Pancreas (tissue), 10 donors: ENCODE measurements at regions not wholly inside any gene's neighbourhood (a gene's known extent, or its start where the extent isn't known, plus 50 kb on each side); places are given as distances from the start of the nearest gene placed in this dataset.

Experiments
- ATAC-seq, 4 donors: fragments of 200-7000 bp; cut with Tn5 transposase; one replicate each; pipeline versions ENCODE4 v1.8.0 to v1.9.1; 2020; ENCODE audit warnings: mild to moderate bottlenecking in 4 of 4, moderate library complexity in 4 of 4
- DNase-seq, 6 donors: peaks; one replicate each; pipeline ENCODE4 v3.0.0-alpha.2; 2020
- FAIRE-seq: peaks from 2 replicates; lab custom pipeline; 2012; peaks lifted over from hg19 to GRCh38; lab: Jason Lieb, UNC
- H3K27ac ChIP-seq, 4 donors: fragments of 200-600 bp; sonication (generic); 1 replicate in 3 of 4; 2 replicates in 1 of 4; pipeline versions ENCODE4 v1.5.0 to v1.8.0; 2020
- H3K27me3 ChIP-seq, 4 donors: fragments of 200-600 bp; one replicate each; pipeline ENCODE4 v1.8.0; 2021
- H3K36me3 ChIP-seq, 3 donors: fragments of 200-600 bp; sonication (generic) in 1 of 3; one replicate each; pipeline versions ENCODE4 v1.5.0 to v1.8.0; 2020 to 2021
- H3K4me1 ChIP-seq, 3 donors: fragments of 200-600 bp; one replicate each; pipeline ENCODE4 v1.8.0; 2021
- H3K4me3 ChIP-seq, 4 donors: fragments of 200-600 bp; sonication (generic) in 2 of 4; one replicate each; pipeline versions ENCODE4 v1.5.0 to v1.8.0; 2020 to 2021
- H3K9me3 ChIP-seq, 4 donors: fragments of 200-600 bp; one replicate each; pipeline ENCODE4 v1.8.0; 2021
- CTCF ChIP-seq, 4 donors: fragments of 200-600 bp; sonication (generic) in 3 of 4; IDR thresholded peaks; one replicate each; pipeline versions ENCODE4 v1.5.0 to v1.8.0; 2021; ENCODE audit warnings: antibody characterized with exemption in 4 of 4
- WGBS, 2 donors: extraction: QIAGEN DNeasy Blood & Tissue Kit; methylation state at CpG; one replicate each; pipeline ENCODE4 v1.1.7; 2013; 5-methylcytosine and 5-hydroxymethylcytosine counted together
- intact Hi-C, 3 donors: fragments of 100-400 bp; cut with DNase I; formaldehyde crosslinking; loops; one replicate each; pipeline versions ENCODE4 v1.11.1 to v1.14.2; 2022
- donor health status: healthy with polysubstance abuse.
- donor health status: DM: no; HTN: no; CAD: no; lungs with moderate emphysema.
- donor health status: DM: no; HTN: no; CAD: no.
- donor health status: control.
- donor health status: control.
- donor health status: Bipolar disorder and iron deficiency.
- donor health status: DM: yes; HTN: yes; CAD: no.
- donor health status: DM: no; HTN: no; CAD: no.
- donor health status: DM: no; HTN: no; CAD: no.
- donor health status: DM: yes; HTN: yes; CAD: no.

DNA sequence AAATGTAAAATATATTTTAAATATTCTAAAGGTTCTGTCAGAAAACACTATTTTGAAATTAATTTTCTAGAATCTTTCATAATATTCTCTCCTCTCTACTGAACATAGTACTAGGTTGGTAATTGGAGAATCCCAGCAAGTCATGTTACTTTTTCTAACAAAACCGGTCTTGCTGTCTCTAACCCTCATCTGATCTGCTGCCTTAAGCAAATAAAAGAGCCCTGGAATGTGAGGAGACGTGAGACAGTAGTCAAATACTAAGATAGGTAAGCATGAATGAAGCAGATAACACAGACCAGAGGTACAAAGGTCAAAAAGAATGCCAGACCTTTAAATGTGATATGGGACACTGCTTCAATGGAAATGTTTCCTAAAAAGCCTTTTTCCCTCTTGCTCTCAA is 462.4 kb upstream of the NUPR2 start:
- TF ChIP-seq CTCF (IDR thresholded peaks at IDR 0.05), result no peak
- 22 to 23% methylated on average over 2 of the region's 2 CpGs for WGBS, 2 donors
- no peak for FAIRE-seq
- Histone ChIP-seq H3K27me3 (no peaks in the 10 kb centered on the region), H3K4me1 (no peaks in the 10 kb centered on the region), H3K9me3 (no peaks in the 10 kb centered on the region), H3K4me3 (no peak overlapping the region), H3K27ac (no peak overlapping the region), H3K36me3 (no peaks in the 10 kb centered on the region)
- intact Hi-C loops, result no loop called here
- DNase-seq, result no peak
- no peak for ATAC-seq

- DNase-seq (no peak), ATAC-seq (no peak), FAIRE-seq (no peak)
- intact Hi-C loops, result no loop called here
- no peak overlapping the region for H3K4me3 ChIP-seq
- no peak overlapping the region for H3K27ac ChIP-seq
- H3K4me1 ChIP-seq, result no peaks in the 10 kb centered on the region
- H3K9me3 ChIP-seq, result no peaks in the 10 kb centered on the region
- no peaks in the 10 kb centered on the region for H3K27me3 ChIP-seq
- 50 to 55% methylated on average over 1 of the region's 1 CpG for WGBS, 2 donors
- no peaks in the 10 kb centered on the region for H3K36me3 ChIP-seq
- TF ChIP-seq CTCF (IDR thresholded peaks at IDR 0.05), result no peak
Measured at GRCh38 chr7:56570968-56571367, 454.8 kb upstream of the NUPR2 start.

DNA sequence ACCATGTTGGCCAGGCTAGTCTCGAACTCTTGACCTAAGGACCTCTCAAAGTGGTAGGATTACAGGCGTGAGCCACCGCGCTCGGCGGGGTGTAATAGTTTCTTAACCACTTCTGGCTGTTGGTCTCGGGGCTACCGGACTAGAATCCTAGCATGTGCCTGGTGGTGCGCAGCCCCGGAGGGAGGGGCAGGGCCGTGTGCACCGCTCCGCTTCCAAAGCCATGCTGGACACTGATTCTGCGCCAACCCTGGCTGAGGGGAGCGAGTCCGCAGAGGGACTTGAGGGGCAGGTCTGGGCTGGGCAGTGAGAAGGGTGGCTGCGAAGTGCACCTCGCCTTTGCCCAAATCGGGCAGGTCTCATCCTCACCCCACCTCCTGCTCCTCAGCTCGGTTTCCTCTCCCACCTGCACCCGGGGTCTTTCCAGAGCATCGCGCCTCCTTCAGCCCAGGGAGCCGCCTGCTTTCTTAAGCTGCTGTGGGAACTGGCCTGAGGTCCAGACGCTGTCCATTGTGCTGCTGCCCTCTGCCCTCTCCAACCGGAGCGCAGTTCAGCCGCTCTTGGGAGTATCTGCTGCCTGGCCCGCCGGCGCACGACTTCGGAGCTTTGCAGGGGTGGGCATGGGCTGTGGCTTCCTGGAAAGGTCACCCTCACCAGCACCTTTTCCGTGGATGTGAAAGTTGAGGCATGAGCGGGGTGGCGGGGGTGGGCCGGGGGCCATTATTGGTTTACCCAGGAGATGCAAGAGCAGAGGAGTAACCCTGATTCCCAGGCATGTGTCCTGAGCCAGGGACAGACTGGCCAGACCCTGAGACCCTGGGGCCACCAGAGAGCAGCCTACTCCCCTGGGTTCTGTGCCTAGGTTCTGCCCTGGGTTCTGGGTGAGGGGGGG is 422.6 kb upstream of the NUPR2 start:
- Histone ChIP-seq H3K4me1 (no peaks in the 10 kb centered on the region), H3K27ac (no peak overlapping the region), H3K27me3 (no peaks in the 10 kb centered on the region), H3K9me3 (no peaks in the 10 kb centered on the region), H3K4me3 (peak overlapping the region in 1 of 4 donors; percentile 30), H3K36me3 (no peaks in the 10 kb centered on the region)
- no peak for TF ChIP-seq CTCF (IDR thresholded peaks at IDR 0.05)
- DNase-seq, result peak in 1 of 6 donors; percentile 66
- no peak for ATAC-seq
- intact Hi-C loops, result no loop called here
- FAIRE-seq, result no peak
- 31 to 34% methylated on average over 36 to 37 of the region's 37 CpGs for WGBS, 2 donors

GRCh38 chr7:56537952-56538351 is 421.7 kb upstream of the NUPR2 start:
- no peaks in the 10 kb centered on the region for H3K36me3 ChIP-seq
- FAIRE-seq, result no peak
- TF ChIP-seq CTCF (IDR thresholded peaks at IDR 0.05), result no peak
- peak in 5 of 6 donors; percentile 27 to 70 (median 62) for DNase-seq
- no peak overlapping the region for H3K27ac ChIP-seq
- no peaks in the 10 kb centered on the region for H3K9me3 ChIP-seq
- 7 to 10% methylated on average over 19 of the region's 19 CpGs for WGBS, 2 donors
- ATAC-seq, result peak; percentile 40 to 98 (median 90)
- peak overlapping the region in 1 of 4 donors; percentile 30 for H3K4me3 ChIP-seq
- H3K4me1 ChIP-seq, result no peaks in the 10 kb centered on the region
- intact Hi-C loops, result no loop called here
- H3K27me3 ChIP-seq, result no peaks in the 10 kb centered on the region

DNA sequence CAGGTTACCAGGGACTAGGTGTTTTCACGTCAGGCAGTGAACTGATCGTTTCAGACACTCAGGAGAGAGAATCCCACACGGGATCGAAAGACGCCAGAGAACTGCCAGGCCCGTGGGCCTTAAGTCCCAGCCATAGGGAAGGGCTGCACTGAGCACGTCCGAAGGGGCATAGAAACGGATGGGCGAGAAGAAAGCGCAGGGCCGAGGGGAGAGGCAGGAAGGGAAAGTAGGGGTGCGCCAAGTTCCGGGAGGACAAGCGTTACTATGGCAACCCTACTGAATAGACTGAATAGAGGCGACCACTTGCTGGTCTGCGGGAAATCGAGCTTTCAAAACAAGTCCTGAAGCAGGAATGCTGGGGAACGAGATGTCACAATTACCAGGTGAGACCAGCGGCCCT is 421.3 kb upstream of the NUPR2 start:
- Histone ChIP-seq H3K4me3 (peak overlapping the region in 1 of 4 donors; percentile 30), H3K27me3 (no peaks in the 10 kb centered on the region), H3K9me3 (no peaks in the 10 kb centered on the region), H3K36me3 (no peaks in the 10 kb centered on the region), H3K27ac (no peak overlapping the region), H3K4me1 (no peaks in the 10 kb centered on the region)
- WGBS, 2 donors, result 18% methylated on average over 20 of the region's 20 CpGs
- intact Hi-C loops, result no loop called here
- DNase-seq (no peak), FAIRE-seq (no peak), ATAC-seq (peak in 2 of 4 donors; percentile 14 to 40)
- no peak for TF ChIP-seq CTCF (IDR thresholded peaks at IDR 0.05)
